GM23338 (cell line): ENCODE measurements at regions not wholly inside any gene's neighbourhood (a gene's known extent, or its start where the extent isn't known, plus 50 kb on each side); places are given as distances from the start of the nearest gene placed in this dataset.
"Not testable (repeated sequence)": the region's sequence is repeated elsewhere in the genome, so short reads cannot be mapped to it uniquely, and the experiment has no call there.

Source experiments
- CREB1 ChIP-seq: fragments of 250-450 bp; sonication (Bioruptor Pico); IDR thresholded peaks from 2 replicates; pipeline ENCODE4 v1.5.0; 2020; ENCODE audit warnings: low read depth, mild to moderate bottlenecking, moderate library complexity
- EZH2 ChIP-seq: fragments of 200-600 bp; sonication (generic); IDR thresholded peaks from one replicate; pipeline ENCODE4 v1.8.0; 2017; ENCODE audit warnings: antibody characterized with exemption, mild to moderate bottlenecking, low read depth; ENCODE audit not compliant: unreplicated experiment
- EZH2phosphoT487 ChIP-seq: fragments of 200-600 bp; sonication (generic); IDR thresholded peaks from one replicate; pipeline ENCODE4 v1.8.1; 2018; ENCODE audit warnings: antibody characterized with exemption; ENCODE audit not compliant: unreplicated experiment
- JUNB ChIP-seq: IDR thresholded peaks from one replicate; pipeline ENCODE4 v1.6.1; 2016; ENCODE audit warnings: antibody characterized with exemption; ENCODE audit not compliant: unreplicated experiment
- POLR2AphosphoS5 ChIP-seq: IDR thresholded peaks from 2 replicates; pipeline ENCODE4 v1.6.1; 2016; ENCODE audit warnings: antibody characterized with exemption, low read depth
- REST ChIP-seq: IDR thresholded peaks from one replicate; pipeline ENCODE4 v1.6.1; 2018; ENCODE audit warnings: antibody characterized with exemption; ENCODE audit not compliant: unreplicated experiment
- ZNF114 ChIP-seq: fragments of 250-450 bp; sonication (Bioruptor Pico); IDR thresholded peaks from 2 replicates; pipeline ENCODE4 v1.5.0; 2020; ENCODE audit warnings: mild to moderate bottlenecking, moderate library complexity
- ZNF462 ChIP-seq: fragments of 250-450 bp; sonication (Bioruptor Pico); IDR thresholded peaks from 2 replicates; pipeline ENCODE4 v1.5.0; 2020; ENCODE audit warnings: mild to moderate bottlenecking, moderate library complexity
- TF ChIP-seq, protein P1 (sequence below), 2 experiments: fragments of 200-600 bp in 1 of 2; sonication (generic) in 1 of 2; conservative IDR thresholded peaks; 2 replicates each; pipeline versions ENCODE4 v1.5.1 to v1.6.1; 2016 to 2017; ENCODE audit warnings: antibody characterized with exemption in 2 of 2, low read depth in 2 of 2, mild to moderate bottlenecking in 2 of 2, moderate library complexity in 1 of 2
- TF ChIP-seq, protein P2 (sequence below): IDR thresholded peaks from 2 replicates; pipeline ENCODE4 v1.6.1; 2016; ENCODE audit warnings: antibody characterized with exemption

DNA sequence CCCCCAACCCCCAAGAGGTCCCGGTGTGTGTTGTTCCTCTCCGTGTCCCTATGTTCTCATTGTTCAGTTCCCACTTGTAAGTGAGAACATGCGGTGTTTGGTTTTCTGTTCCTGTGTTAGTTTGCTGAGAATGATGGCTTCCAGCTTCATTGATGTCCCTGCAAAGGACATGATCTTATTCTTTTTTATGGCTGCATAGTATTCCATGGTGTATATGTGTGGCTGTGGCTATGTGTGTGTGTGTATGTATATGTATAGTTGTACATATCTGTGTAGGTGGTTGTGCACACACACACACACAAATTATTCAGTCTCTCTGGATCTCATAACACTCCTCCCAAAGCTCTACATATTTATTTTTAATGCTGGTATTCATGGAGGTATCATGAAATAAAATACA, 165.8 kb upstream of the KAZN start:
- not testable (repeated sequence) for TF ChIP-seq POLR2AphosphoS5; CREB1 (CRISPR knock-in tag); EZH2; ZNF114; JUNB; EZH2phosphoT487; REST; ZNF462 (CRISPR knock-in tag)
- TF ChIP-seq, protein P1, sequence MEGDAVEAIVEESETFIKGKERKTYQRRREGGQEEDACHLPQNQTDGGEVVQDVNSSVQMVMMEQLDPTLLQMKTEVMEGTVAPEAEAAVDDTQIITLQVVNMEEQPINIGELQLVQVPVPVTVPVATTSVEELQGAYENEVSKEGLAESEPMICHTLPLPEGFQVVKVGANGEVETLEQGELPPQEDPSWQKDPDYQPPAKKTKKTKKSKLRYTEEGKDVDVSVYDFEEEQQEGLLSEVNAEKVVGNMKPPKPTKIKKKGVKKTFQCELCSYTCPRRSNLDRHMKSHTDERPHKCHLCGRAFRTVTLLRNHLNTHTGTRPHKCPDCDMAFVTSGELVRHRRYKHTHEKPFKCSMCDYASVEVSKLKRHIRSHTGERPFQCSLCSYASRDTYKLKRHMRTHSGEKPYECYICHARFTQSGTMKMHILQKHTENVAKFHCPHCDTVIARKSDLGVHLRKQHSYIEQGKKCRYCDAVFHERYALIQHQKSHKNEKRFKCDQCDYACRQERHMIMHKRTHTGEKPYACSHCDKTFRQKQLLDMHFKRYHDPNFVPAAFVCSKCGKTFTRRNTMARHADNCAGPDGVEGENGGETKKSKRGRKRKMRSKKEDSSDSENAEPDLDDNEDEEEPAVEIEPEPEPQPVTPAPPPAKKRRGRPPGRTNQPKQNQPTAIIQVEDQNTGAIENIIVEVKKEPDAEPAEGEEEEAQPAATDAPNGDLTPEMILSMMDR (conservative IDR thresholded peaks at IDR 0.05; ENCODE audit: low read depth in 2 of 2), result not testable (repeated sequence)
- TF ChIP-seq, protein P2, sequence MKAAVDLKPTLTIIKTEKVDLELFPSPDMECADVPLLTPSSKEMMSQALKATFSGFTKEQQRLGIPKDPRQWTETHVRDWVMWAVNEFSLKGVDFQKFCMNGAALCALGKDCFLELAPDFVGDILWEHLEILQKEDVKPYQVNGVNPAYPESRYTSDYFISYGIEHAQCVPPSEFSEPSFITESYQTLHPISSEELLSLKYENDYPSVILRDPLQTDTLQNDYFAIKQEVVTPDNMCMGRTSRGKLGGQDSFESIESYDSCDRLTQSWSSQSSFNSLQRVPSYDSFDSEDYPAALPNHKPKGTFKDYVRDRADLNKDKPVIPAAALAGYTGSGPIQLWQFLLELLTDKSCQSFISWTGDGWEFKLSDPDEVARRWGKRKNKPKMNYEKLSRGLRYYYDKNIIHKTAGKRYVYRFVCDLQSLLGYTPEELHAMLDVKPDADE, result not testable (repeated sequence)
